ENCODE measurements at regions not wholly inside any gene's neighbourhood (a gene's known extent, or its start where the extent isn't known, plus 50 kb on each side); places are given as distances from the start of the nearest gene placed in this dataset.

DNA sequence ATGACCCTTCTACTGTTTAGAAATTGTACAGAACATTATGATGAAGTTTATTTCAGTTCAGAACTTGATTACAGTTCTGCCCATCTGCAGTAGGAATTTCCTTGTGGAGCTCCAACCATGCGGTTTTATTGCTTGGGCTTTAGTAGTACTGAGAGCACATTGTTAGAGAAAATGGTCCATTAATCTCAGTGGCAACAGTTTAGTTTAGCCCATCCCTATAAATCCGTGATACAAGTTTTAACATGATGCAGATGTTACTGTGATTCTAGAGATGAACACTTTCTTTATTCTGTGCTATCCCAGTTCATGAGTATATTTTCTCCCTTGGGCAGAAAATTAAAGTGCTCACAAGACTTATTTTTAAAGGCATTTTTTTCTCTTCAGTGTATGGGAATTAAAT lies 84.8 kb upstream of the FZD8 start:
- no peaks in the 10 kb centered on the region for H3K36me3 Mint-ChIP-seq
- Histone ChIP-seq H3K4me2 (replicated peaks; ENCODE audit: extremely low read depth, low read length, poor library complexity, severe bottlenecking) (no peak overlapping the region), H4K20me1 (ENCODE audit: insufficient read depth, low read length) (no peaks in the 10 kb centered on the region), H3K9ac (ENCODE audit: insufficient read depth, low read length, poor library complexity, severe bottlenecking) (no peak overlapping the region), H2AFZ (ENCODE audit: insufficient read depth, low read depth, low read length, poor library complexity, severe bottlenecking) (no peak overlapping the region), H3K4me1 (ENCODE audit: control insufficient read depth in 1 of 2, insufficient read depth in 2 of 2, low read length in 2 of 2) (no peaks in the 10 kb centered on the region), H3K27ac (ENCODE audit: low read depth in 1 of 2, low read length in 2 of 2) (no peak overlapping the region), H3K9me3 (replicated peaks in 1 of 2; ENCODE audit: control insufficient read depth in 1 of 2, insufficient read depth in 1 of 2, low read length in 2 of 2) (no peaks in the 10 kb centered on the region), H3K4me3 (replicated peaks in 1 of 3; ENCODE audit: low read depth in 2 of 3, low read length in 3 of 3) (no peak overlapping the region), H3K27me3 (ENCODE audit: control insufficient read depth in 2 of 2, insufficient read depth in 2 of 2, low read length in 2 of 2) (no peaks in the 10 kb centered on the region), H3K79me2 (ENCODE audit: insufficient read depth, low read length) (no peaks in the 10 kb centered on the region), H3K36me3 (replicated peaks in 1 of 2; ENCODE audit: control insufficient read depth in 1 of 2, insufficient read depth in 2 of 2, low read length in 2 of 2) (no peaks in the 10 kb centered on the region)
- TF ChIP-seq CTCF (IDR thresholded peaks at IDR 0.05) = no peak
- intact Hi-C loops (cut with micrococcal nuclease) = no loop called here
- no peaks in the 10 kb centered on the region for H3K4me1 Mint-ChIP-seq
- DNase-seq = no peak
- no peak overlapping the region for H3K27ac Mint-ChIP-seq
- H3K9me3 Mint-ChIP-seq = peaks cover 0 to 8% (median 3%) of the 10 kb centered on the region in 7 donors
- peaks cover 0 to 2% (median 0%) of the 10 kb centered on the region in 3 donors for H3K27me3 Mint-ChIP-seq (ENCODE audit: low read depth in 3 of 3)
- 100% methylated on average over 1 of the region's 2 CpGs for WGBS (ENCODE audit: insufficient coverage)
- H3K4me3 Mint-ChIP-seq = no peak overlapping the region

GRCh38 chr10:35723992-35724391 lies 81.9 kb upstream of the FZD8 start:
- WGBS (ENCODE audit: insufficient coverage) = 92% methylated on average over 5 of the region's 5 CpGs
- Histone ChIP-seq H3K9me3 (replicated peaks in 1 of 2; ENCODE audit: control insufficient read depth in 1 of 2, insufficient read depth in 1 of 2, low read length in 2 of 2) (no peaks in the 10 kb centered on the region), H2AFZ (ENCODE audit: insufficient read depth, low read depth, low read length, poor library complexity, severe bottlenecking) (no peak overlapping the region), H3K36me3 (replicated peaks in 1 of 2; ENCODE audit: control insufficient read depth in 1 of 2, insufficient read depth in 2 of 2, low read length in 2 of 2) (no peaks in the 10 kb centered on the region), H3K4me3 (replicated peaks in 1 of 3; ENCODE audit: low read depth in 2 of 3, low read length in 3 of 3) (no peak overlapping the region), H3K4me1 (ENCODE audit: control insufficient read depth in 1 of 2, insufficient read depth in 2 of 2, low read length in 2 of 2) (no peaks in the 10 kb centered on the region), H4K20me1 (ENCODE audit: insufficient read depth, low read length) (no peaks in the 10 kb centered on the region), H3K79me2 (ENCODE audit: insufficient read depth, low read length) (no peaks in the 10 kb centered on the region), H3K9ac (ENCODE audit: insufficient read depth, low read length, poor library complexity, severe bottlenecking) (no peak overlapping the region), H3K4me2 (replicated peaks; ENCODE audit: extremely low read depth, low read length, poor library complexity, severe bottlenecking) (no peak overlapping the region), H3K27me3 (ENCODE audit: control insufficient read depth in 2 of 2, insufficient read depth in 2 of 2, low read length in 2 of 2) (no peaks in the 10 kb centered on the region), H3K27ac (ENCODE audit: low read depth in 1 of 2, low read length in 2 of 2) (no peak overlapping the region)
- Mint-ChIP-seq H3K4me1 (no peaks in the 10 kb centered on the region), H3K27ac (no peak overlapping the region), H3K9me3 (peaks cover 0 to 10% (median 3%) of the 10 kb centered on the region in 7 donors), H3K27me3 (ENCODE audit: low read depth in 3 of 3) (peaks cover 0 to 4% (median 0%) of the 10 kb centered on the region in 3 donors), H3K4me3 (no peak overlapping the region), H3K36me3 (no peaks in the 10 kb centered on the region)
- TF ChIP-seq CTCF (IDR thresholded peaks at IDR 0.05) = no peak
- no peak for DNase-seq
- intact Hi-C loops (cut with micrococcal nuclease) = no loop called here
